Left lobe of liver (tissue), 2 donors: ENCODE measurements at regions not wholly inside any gene's neighbourhood (a gene's known extent, or its start where the extent isn't known, plus 50 kb on each side); places are given as distances from the start of the nearest gene placed in this dataset.

Source experiments
- ATAC-seq: fragments of 200-7000 bp; cut with Tn5 transposase; one replicate; pipeline ENCODE4 v1.9.1; 2020; ENCODE audit warnings: mild to moderate bottlenecking, moderate library complexity
- DNase-seq: peaks from one replicate; pipeline ENCODE4 v3.0.0-alpha.2; 2020; ENCODE audit warnings: low spot score
- donor health status: DM: no; HTN: no; CAD: no; lungs with moderate emphysema.
- donor health status: DM: no; HTN: yes; CAD: no.

DNA sequence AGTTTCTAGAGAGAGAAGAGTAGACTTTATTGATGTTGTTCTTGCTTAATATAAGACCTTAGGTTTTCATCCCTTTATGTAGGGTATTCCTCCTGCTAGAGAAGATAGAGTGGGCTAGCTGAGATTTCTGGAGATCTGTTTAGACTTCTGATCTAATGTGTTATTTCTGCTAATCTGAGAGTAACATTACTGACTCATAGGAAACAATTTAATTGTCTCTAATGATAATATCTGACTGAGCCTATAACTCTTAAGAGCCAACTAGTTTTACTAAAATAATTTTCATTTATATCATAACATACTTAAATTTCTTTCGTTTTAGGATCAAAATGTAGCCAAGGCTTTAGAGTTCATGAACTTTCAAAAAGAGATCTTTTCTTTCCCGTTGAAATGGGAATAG lies 618.7 kb upstream of the ZEB2 start:
- ATAC-seq (no peak), DNase-seq (no peak)

DNA sequence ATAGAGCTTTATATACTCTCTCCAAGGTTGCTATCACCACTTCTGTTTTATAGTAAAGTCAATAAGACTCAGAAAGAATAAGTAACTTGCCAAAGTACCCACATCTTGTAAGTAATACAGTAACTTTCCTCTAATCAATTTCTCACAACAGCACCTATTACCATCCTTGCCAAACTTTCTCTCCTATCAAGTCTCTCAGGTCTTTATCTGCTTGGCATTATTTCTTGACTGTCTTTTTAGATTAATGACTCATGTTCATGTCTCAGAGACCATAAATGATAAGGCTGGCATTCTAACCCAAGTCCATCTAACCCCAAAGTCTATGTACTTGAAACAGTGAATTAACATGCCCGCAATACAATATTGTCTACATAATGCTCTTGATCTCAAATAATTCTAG lies 618.0 kb upstream of the ZEB2 start:
- no peak for ATAC-seq
- no peak for DNase-seq

DNA sequence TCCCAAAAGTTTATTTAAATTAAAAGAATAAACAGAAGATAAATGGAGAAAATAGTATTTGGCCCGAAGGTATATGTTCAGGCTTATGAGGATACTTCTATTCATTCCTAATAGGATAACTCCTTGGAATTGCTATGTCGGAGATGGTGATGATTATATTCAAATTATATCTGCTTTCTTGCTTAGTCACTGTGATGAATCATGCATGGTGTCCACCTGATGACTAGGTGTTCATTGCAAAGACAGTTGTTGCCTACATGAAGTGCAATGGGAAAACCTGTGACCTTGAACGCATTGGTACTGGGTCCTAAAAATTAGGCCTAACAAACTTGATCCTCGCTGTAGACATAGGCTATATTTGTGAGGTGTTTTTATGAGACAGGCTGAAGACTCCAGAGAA lies 617.3 kb upstream of the ZEB2 start:
- ATAC-seq (no peak), DNase-seq (no peak)

DNA sequence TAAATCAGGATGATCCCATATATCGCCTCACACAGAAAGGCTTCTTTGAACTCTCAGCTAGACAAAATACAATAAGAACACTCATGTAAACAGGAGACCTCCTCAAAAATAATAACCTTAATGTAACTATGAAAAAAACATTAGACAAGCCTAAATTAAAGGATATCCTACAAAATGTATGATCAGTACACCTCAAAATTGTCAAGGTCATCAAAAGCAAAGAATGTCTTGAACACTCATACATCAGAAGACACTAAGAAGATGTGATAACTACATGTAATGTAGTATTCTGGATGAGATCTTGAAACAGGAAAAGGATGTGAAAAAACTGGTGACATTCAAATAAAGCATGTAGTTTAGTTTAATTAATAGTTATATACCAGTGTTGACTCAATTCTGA lies 616.8 kb upstream of the ZEB2 start:
- DNase-seq, result no peak
- ATAC-seq, result no peak

DNA sequence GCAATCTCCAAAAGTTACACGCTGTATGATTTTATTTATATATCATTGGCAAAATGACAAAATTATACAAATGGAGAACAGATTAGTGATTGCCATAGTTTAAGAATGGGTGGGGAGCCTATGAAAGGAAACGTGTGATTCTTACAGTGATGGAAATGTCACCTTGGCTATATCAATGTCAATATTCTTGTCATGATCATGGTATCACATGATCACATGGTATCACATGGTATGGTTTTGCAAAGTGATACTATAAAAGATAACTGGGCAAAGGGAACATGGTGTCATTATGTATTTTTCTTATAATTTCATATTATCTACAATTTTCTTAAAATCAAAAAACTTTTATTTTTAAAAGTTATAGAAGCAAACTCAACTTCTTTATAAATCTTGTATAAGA lies 606.2 kb upstream of the ZEB2 start:
- DNase-seq (no peak), ATAC-seq (no peak)

GRCh38 chr2:145124085-145124484 lies 604.2 kb upstream of the ZEB2 start:
- no peak for DNase-seq
- no peak for ATAC-seq

DNA sequence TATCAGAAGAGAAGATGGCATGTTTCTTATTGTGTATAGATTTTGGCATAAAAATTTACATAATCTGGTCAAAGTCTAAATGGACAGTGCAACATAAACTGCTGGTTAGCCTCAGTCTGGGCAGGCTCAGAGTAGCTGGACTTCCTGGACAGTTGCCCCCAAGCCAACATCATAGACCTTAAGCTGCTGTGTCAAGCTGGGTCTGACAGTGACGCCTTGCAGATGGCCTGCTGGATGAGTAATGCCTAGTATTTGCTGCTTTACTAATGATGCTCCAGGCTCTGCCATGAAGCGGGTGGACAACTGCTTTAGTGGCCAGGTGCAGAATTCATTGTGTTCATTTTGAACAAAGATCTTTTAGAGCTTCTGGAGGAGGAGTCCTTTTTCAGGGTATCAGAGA lies 603.7 kb upstream of the ZEB2 start:
- ATAC-seq, result peak; percentile 41
- DNase-seq, result no peak

DNA sequence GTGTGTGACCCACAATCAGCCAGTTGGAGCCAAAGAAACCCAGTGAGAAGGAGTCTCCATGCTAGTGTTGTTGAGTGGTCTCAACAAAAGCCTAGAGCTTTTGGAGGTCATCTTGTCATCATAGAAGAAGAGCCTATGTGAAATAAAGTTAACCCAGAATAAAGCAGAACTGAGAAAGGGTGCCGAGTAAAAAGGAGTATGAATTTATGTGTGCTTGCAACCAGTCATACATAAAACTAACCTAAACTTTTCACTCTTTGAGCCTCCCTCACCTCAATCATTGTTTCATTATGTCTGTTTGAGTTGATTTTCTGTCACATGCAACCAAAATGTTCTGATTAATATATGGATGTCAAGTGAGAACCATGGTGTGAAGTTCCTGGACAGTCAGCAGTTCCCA lies 599.3 kb upstream of the ZEB2 start:
- DNase-seq (no peak), ATAC-seq (no peak)

- no peak for DNase-seq
- ATAC-seq, result no peak
These were observed 597.2 kb upstream of the ZEB2 start for GRCh38 chr2:145116834-145117725.

- ATAC-seq (no peak), DNase-seq (no peak)
These were observed 596.1 kb upstream of the ZEB2 start for GRCh38 chr2:145116056-145116455.

DNA sequence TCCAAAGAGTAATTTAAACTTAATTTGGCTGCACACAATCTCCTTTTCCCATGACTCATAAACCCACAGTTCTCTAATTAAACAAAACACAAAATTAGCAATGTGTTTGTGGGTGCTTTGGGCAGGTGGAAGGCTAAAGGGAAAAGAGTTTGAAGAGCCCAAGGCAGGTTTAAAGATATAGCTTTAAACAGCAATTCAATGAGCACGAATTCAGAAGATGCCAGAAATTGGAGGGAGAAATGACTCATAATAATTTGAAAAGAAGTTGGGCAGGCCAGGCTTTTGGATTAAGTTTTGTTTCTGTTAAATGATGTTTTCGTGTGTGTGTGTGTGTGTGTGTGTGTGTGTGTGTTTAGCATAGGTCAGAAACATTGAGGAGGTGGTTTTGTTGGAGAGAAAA lies 594.8 kb upstream of the ZEB2 start:
- DNase-seq (no peak), ATAC-seq (no peak)

DNA sequence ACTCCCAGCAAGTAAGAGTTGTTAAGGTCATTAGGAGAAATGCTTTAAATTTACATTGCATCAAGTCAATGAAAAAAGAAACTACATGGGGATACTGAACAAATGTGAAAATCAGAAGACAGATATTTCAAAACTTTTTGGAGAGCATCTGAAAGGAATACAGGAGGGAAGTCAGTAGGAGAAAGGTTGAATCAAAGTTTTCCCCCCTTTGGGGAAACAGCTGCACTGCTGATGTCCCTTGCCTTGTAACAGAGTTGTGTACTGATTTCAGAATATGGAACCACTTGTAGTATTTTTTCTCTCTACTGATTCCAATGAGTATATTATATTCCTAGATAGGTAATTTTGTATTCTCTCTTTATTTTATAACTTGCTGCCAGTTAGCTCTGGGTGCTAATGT lies 592.5 kb upstream of the ZEB2 start:
- no peak for DNase-seq
- ATAC-seq, result no peak

DNA sequence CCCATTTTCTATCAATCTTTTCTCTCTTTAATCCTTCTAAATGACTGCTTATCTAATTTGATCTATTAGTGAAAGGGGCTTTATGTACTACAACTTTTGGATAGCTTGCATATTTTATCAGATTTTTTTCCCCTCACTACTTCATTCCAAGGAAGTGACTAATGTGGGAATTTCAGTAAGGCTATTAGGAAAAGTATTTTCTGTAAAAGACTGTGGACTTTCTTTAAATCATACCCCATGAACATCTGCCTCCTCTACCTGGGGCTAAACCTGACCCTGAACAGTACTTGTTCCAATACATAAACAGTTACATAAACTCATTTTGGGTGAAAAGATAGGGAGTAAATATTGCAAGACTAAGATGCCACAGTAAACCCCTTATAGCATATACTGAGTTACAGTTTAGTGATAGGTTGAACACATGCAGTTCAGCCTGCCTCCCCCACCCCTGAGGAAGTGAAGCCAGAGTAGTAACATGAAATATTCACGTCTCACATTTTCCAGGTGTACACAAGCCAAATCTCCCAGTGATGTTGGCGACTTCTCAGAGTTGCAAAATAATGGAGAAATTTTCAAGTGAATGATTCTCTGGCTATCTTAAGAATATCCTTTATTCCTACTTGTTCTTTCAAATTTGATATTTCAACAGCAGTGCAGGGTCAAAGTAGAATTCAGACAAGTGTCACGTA lies 590.9 kb upstream of the ZEB2 start:
- ATAC-seq (no peak), DNase-seq (no peak)

DNA sequence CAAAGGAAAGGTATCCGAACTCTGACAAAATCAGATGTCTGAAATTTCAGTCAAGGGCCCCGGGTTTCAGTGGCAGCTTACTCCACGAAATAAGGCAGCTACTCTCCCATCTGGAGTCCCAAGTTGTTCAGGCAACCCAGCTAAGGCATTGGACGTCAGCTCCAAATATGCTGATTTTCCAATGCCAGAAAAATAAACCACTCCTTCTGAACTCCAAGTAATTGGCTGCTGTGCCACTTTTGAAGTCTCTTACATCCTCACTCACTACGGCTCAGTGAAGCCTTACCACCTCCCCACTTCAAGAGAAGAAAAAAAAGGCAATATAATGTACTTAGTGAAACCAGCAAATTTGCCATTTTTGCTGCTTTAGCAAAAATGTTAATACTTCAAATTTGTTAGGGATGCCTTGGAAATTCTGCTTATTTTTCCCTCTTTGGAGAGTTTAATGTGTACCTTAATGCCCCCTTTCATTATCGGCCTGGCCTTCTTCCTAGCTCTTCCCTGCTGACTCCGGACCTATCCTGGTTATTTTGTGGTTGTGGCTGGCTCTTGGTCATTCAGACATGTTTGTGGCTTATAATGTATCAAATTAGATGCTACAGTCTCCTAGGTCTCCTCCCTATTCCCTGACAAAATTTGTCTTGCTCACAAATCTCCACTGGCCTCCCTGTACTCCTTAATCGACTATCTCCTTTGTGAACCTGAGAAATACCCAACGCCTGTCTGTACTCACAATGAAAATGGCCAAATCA lies 589.2 kb upstream of the ZEB2 start:
- no peak for ATAC-seq
- no peak for DNase-seq

DNA sequence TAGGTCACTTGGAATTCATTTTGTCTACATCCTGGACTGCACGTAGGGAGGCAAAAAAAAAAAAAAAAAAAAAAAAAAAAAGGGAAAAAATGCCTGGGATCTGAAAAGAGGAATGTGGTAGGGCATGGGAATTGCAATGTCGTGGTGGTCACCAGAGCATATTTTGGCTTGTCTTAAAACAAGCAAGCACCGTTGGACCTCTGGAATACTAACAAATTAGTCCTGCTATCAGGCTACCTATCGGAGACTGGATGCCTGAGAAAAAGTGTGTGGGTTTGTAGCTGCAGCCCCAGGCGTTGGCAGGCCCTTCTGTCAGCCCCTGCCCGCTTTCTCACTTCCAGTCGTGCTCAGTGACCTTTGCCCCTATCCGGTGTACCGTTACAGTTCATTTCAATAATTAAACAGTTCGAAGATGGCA lies 588.5 kb upstream of the ZEB2 start:
- ATAC-seq, result peak; percentile 65
- no peak for DNase-seq

DNA sequence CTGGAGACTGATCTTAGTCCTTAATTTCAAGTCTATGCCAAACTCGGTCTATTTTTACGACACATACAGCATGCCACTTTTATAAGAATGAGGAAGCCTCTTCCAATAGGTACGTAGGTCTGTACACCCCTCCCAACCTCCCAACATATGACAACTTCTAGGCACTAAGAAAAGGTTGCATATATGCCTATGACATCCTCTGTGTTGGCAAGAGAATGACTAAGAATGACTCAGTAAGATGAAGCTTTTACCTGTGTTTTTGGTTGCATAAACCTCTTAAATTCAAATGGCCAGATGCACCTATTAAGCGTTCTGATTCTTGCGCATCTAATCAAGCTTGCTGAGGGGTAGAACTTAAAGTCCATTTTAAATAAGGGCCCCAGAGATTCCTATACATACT lies 586.4 kb upstream of the ZEB2 start:
- ATAC-seq (no peak), DNase-seq (no peak)

DNA sequence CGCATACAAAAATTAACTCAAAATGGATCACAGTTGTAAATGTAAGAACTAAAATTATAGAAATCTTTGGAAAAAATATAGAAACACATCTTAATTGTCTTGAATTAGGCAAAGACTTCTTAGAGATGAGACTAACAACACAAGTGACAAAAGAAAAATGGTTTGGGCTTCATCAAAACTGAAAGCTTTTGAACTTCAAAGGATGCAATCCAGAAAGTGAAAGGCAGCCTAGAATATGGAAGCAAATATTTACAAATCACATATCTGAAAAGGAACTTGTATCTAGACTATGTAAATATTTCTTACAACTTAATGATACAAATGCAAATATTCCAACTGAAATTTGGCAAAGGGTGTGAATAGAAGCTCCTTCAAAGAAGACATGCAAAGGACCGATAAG lies 582.8 kb upstream of the ZEB2 start:
- ATAC-seq (no peak), DNase-seq (no peak)

DNA sequence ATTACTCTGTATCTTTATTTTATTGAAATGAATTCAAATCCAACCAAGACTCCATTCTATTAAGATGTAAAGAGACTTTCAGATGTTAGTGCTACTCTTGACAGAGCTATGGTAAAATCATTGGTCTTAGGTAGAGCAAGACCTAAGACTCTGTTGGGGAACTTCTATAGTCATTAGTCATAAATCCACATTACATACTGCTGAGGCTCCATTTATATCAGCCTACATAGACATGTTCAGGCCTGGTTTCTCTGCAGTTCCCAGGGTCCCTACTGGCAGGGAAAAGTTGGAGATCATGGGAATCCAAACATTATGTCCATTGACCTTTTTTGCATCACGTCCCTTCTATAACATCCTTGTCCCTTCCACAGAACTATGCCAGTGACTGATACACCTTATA lies 580.4 kb upstream of the ZEB2 start:
- no peak for DNase-seq
- no peak for ATAC-seq

GRCh38 chr2:145096582-145096981 lies 576.7 kb upstream of the ZEB2 start:
- ATAC-seq (no peak), DNase-seq (no peak)

DNA sequence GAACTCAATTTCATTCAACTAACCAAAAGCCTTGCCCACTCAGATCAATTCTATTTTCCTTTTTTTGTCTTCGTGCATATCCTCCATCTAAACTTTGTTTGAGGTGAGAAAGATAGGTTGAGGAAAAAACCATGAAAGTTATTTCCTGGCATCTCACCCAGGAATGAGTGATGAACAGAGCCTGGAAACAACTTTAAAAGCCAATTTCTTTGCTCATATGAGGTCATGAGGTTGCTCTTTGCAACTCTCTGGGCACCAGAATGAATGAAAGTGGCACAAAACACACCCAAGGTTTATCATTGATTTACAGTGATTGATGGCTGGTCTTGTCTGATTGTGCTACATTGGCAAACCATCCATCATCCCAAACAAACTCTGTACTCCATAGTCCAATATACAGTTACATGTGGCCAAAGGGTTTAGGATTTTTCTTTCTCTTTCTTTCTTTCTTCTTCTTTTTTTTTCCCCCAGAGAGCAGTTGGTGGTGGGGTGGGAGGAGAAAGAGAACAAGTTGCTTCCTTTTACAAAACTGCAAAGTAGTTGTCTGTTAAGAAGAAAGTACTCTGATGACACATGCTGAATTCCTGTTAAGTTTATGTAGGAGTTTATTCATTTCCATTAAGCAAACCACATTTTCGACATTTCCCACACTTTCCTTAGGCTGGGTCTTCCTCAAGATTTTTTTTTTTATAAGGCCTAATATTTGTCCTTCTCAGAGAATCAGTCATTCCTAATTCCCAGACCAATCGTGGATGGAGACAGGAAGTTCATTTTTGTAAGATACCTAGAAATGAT lies 575.9 kb upstream of the ZEB2 start:
- DNase-seq, result no peak
- no peak for ATAC-seq

DNA sequence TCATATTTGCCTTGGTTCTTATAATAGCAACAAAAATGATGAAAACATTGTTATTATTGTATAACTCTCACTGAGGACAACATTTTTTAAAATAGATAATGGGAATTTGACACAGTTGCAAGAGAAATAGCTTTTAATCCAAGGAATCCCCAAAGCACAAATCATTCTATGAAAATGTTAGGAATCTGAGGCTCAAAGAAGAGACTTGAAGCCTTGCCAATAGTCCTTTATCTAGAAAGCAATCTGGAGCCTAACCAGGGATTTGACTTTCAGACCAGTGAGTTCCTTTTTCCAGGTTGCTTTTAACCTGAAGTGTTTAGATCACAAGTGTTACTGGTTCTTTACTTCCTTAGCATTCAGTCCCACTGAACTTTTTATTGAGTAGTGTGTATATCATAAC lies 574.5 kb upstream of the ZEB2 start:
- DNase-seq (no peak), ATAC-seq (no peak)
